Mesenchymal stem cell (in vitro differentiated cells and primary cell): ENCODE measurements at regions not wholly inside any gene's neighbourhood (a gene's known extent, or its start where the extent isn't known, plus 50 kb on each side); places are given as distances from the start of the nearest gene placed in this dataset.

Experiments
- DNase-seq: peaks from one replicate; pipeline ENCODE4 v3.0.0-alpha.2; 2013
- H2AFZ ChIP-seq: one replicate; pipeline ENCODE4 v1.6.1; 2013; ENCODE audit warnings: low read depth, mild to moderate bottlenecking, control low read depth, inconsistent platforms, low read length, moderate library complexity
- H2AK5ac ChIP-seq: 2 replicates; pipeline ENCODE4 v1.6.1; 2013; ENCODE audit warnings: low read length, moderate library complexity, mild to moderate bottlenecking, inconsistent platforms; ENCODE audit not compliant: severe bottlenecking
- H2BK120ac ChIP-seq: one replicate; pipeline ENCODE4 v1.6.1; 2013; ENCODE audit warnings: low read depth, mild to moderate bottlenecking, inconsistent platforms, low read length, moderate library complexity
- H2BK12ac ChIP-seq, 2 experiments: one replicate each; pipeline ENCODE4 v1.6.1; 2013; ENCODE audit warnings: inconsistent platforms in 2 of 2, low read length in 2 of 2, mild to moderate bottlenecking in 2 of 2, moderate library complexity in 2 of 2, control low read depth in 1 of 2
- H2BK15ac ChIP-seq: one replicate; pipeline ENCODE4 v1.6.1; 2013; ENCODE audit warnings: mild to moderate bottlenecking, low read depth, inconsistent platforms; ENCODE audit not compliant: poor library complexity, severe bottlenecking
- H2BK5ac ChIP-seq: 2 replicates; pipeline ENCODE4 v1.6.1; 2013; ENCODE audit warnings: low read depth, mild to moderate bottlenecking, low read length, control low read depth, inconsistent platforms; ENCODE audit not compliant: poor library complexity, severe bottlenecking
- H3K14ac ChIP-seq, 2 experiments: one replicate each; pipeline ENCODE4 v1.6.1; 2013; ENCODE audit warnings: inconsistent platforms in 2 of 2, low read length in 2 of 2, control low read depth in 1 of 2, mild to moderate bottlenecking in 1 of 2, moderate library complexity in 1 of 2
- H3K18ac ChIP-seq, 2 experiments: one replicate each; pipeline ENCODE4 v1.6.1; 2013; ENCODE audit warnings: inconsistent platforms in 2 of 2, low read length in 2 of 2, control low read depth in 1 of 2, low read depth in 1 of 2, mild to moderate bottlenecking in 1 of 2
- H3K23ac ChIP-seq, 2 experiments: one replicate each; pipeline ENCODE4 v1.6.1; 2013; ENCODE audit warnings: inconsistent platforms in 2 of 2, low read length in 2 of 2, mild to moderate bottlenecking in 2 of 2, moderate library complexity in 2 of 2, control low read depth in 1 of 2
- H3K27ac ChIP-seq: 2 replicates; pipeline ENCODE4 v1.5.1; 2013; ENCODE audit warnings: mild to moderate bottlenecking, moderate library complexity, low read length, control low read depth, inconsistent platforms; ENCODE audit not compliant: poor library complexity, severe bottlenecking
- H3K27me3 ChIP-seq, 2 experiments: 2 replicates each; pipeline versions ENCODE4 v1.6.1 to v1.7.0; 2013; ENCODE audit warnings: low read length in 2 of 2, mild to moderate bottlenecking in 2 of 2, moderate library complexity in 2 of 2, control low read depth in 1 of 2, inconsistent platforms in 1 of 2; ENCODE audit not compliant: control insufficient read depth in 1 of 2, insufficient read depth in 1 of 2
- H3K36me3 ChIP-seq, 2 experiments: 2 replicates each; pipeline versions ENCODE4 v1.6.1 to v1.7.0; 2013; ENCODE audit warnings: low read length in 2 of 2, control low read depth in 1 of 2, inconsistent platforms in 1 of 2, low read depth in 1 of 2, mild to moderate bottlenecking in 1 of 2; ENCODE audit not compliant: insufficient read depth in 2 of 2, control insufficient read depth in 1 of 2
- H3K4ac ChIP-seq, 2 experiments: one replicate each; pipeline ENCODE4 v1.6.1; 2013; ENCODE audit warnings: inconsistent platforms in 2 of 2, low read length in 2 of 2, mild to moderate bottlenecking in 2 of 2, moderate library complexity in 2 of 2, control low read depth in 1 of 2, low read depth in 1 of 2
- H3K4me1 ChIP-seq: 2 replicates; pipeline ENCODE4 v1.6.1; 2013; ENCODE audit warnings: low read depth, low read length, control low read depth; ENCODE audit not compliant: control insufficient read depth, insufficient read depth
- H3K4me2 ChIP-seq: 2 replicates; pipeline ENCODE4 v1.6.1; 2013; ENCODE audit warnings: low read length, mild to moderate bottlenecking, inconsistent platforms; ENCODE audit not compliant: poor library complexity, severe bottlenecking
- H3K4me3 ChIP-seq, 2 experiments: 2 replicates each; pipeline versions ENCODE4 v1.5.1 to v1.7.0; 2013; ENCODE audit warnings: low read length in 2 of 2, mild to moderate bottlenecking in 2 of 2, control low read depth in 1 of 2, low read depth in 1 of 2; ENCODE audit not compliant: insufficient read depth in 1 of 2
- H3K79me1 ChIP-seq: replicated peaks from 2 replicates; pipeline ENCODE4 v1.6.1; 2013; ENCODE audit warnings: mild to moderate bottlenecking, control low read depth, low read length, inconsistent platforms; ENCODE audit not compliant: poor library complexity, severe bottlenecking
- H3K9ac ChIP-seq: 2 replicates; pipeline ENCODE4 v1.7.0; 2013; ENCODE audit warnings: mild to moderate bottlenecking, low read length, moderate library complexity
- H3K9me3 ChIP-seq: 2 replicates; pipeline ENCODE4 v1.7.0; 2013; ENCODE audit warnings: mild to moderate bottlenecking, low read length; ENCODE audit not compliant: control insufficient read depth
- H4K8ac ChIP-seq: one replicate; pipeline ENCODE4 v1.6.1; 2013; ENCODE audit warnings: inconsistent platforms, mild to moderate bottlenecking, low read length, moderate library complexity
- H4K91ac ChIP-seq: one replicate; pipeline ENCODE4 v1.6.1; 2013; ENCODE audit warnings: mild to moderate bottlenecking, low read length, inconsistent platforms
- whole genome bisulfite sequencing: methylation state at CpG from one replicate; pipeline ENCODE4 v1.1.7; 2013; ENCODE audit warnings: mixed read lengths; 5-methylcytosine and 5-hydroxymethylcytosine counted together

- Histone ChIP-seq H3K14ac (no peak overlapping the region), H2BK15ac (no peak overlapping the region), H2BK120ac (no peak overlapping the region), H3K36me3 (no peaks in the 10 kb centered on the region), H3K4me2 (no peak overlapping the region), H3K27ac (no peak overlapping the region), H3K9me3 (no peaks in the 10 kb centered on the region), H3K18ac (no peak overlapping the region), H3K9ac (no peak overlapping the region), H4K8ac (no peak overlapping the region), H3K27me3 (no peaks in the 10 kb centered on the region), H2AFZ (no peak overlapping the region), H3K4ac (no peak overlapping the region), H3K4me3 (no peak overlapping the region), H3K79me1 (no peaks in the 10 kb centered on the region), H3K4me1 (peaks cover 2% of the 10 kb centered on the region), H3K23ac (no peak overlapping the region), H2BK5ac (no peak overlapping the region), H2AK5ac (no peak overlapping the region), H4K91ac (no peak overlapping the region), H2BK12ac (no peak overlapping the region)
- 75% methylated on average over 1 of the region's 2 CpGs for WGBS
- peak; percentile 32 for DNase-seq
These were observed 77.3 kb downstream of the TMX1 start for GRCh38 chr14:51317373-51317772.

GRCh38 chr14:51318813-51319597 is 79.0 kb downstream of the TMX1 start:
- Histone ChIP-seq H2BK5ac (no peak overlapping the region), H3K9ac (peak overlapping the region; percentile 1), H4K91ac (no peak overlapping the region), H2BK12ac (peak overlapping the region in 1 of 2 experiments; percentile 71), H3K79me1 (no peaks in the 10 kb centered on the region), H3K4me1 (peaks cover 2% of the 10 kb centered on the region), H3K23ac (no peak overlapping the region), H2BK120ac (no peak overlapping the region), H3K4me3 (no peak overlapping the region), H3K14ac (no peak overlapping the region), H3K27me3 (no peaks in the 10 kb centered on the region), H4K8ac (peak overlapping the region; percentile 45), H3K4ac (no peak overlapping the region), H2AK5ac (peak overlapping the region; percentile 5), H2AFZ (no peak overlapping the region), H3K9me3 (no peaks in the 10 kb centered on the region), H3K27ac (no peak overlapping the region), H2BK15ac (no peak overlapping the region), H3K18ac (peak overlapping the region in 1 of 2 experiments; percentile 42), H3K4me2 (no peak overlapping the region), H3K36me3 (no peaks in the 10 kb centered on the region)
- no peak for DNase-seq
- 81% methylated on average over 6 of the region's 6 CpGs for whole genome bisulfite sequencing

GRCh38 chr14:51321036-51321435 is 81.0 kb downstream of the TMX1 start:
- Histone ChIP-seq H3K18ac (no peak overlapping the region), H3K79me1 (no peaks in the 10 kb centered on the region), H3K4me1 (peaks cover 2% of the 10 kb centered on the region), H2BK5ac (no peak overlapping the region), H3K23ac (no peak overlapping the region), H3K4me3 (no peak overlapping the region), H2AFZ (no peak overlapping the region), H4K8ac (no peak overlapping the region), H3K4ac (no peak overlapping the region), H2BK15ac (no peak overlapping the region), H3K27me3 (no peaks in the 10 kb centered on the region), H2BK12ac (no peak overlapping the region), H3K9ac (no peak overlapping the region), H3K9me3 (no peaks in the 10 kb centered on the region), H2BK120ac (no peak overlapping the region), H3K4me2 (no peak overlapping the region), H3K27ac (no peak overlapping the region), H3K36me3 (no peaks in the 10 kb centered on the region), H4K91ac (no peak overlapping the region), H3K14ac (no peak overlapping the region), H2AK5ac (no peak overlapping the region)
- no peak for DNase-seq
- WGBS, result 92% methylated on average over 3 of the region's 3 CpGs

- no peak for DNase-seq
- Histone ChIP-seq H3K4me1 (peaks cover 5% of the 10 kb centered on the region), H3K4me3 (no peak overlapping the region), H2AK5ac (peak overlapping the region; percentile 19), H3K14ac (no peak overlapping the region), H3K4me2 (no peak overlapping the region), H3K27ac (no peak overlapping the region), H3K27me3 (no peaks in the 10 kb centered on the region), H4K91ac (no peak overlapping the region), H3K79me1 (no peaks in the 10 kb centered on the region), H3K4ac (no peak overlapping the region), H3K9ac (no peak overlapping the region), H3K36me3 (no peaks in the 10 kb centered on the region), H2AFZ (no peak overlapping the region), H3K9me3 (no peaks in the 10 kb centered on the region), H3K23ac (no peak overlapping the region), H2BK15ac (no peak overlapping the region), H4K8ac (no peak overlapping the region), H3K18ac (peak overlapping the region; percentile 54 to 57), H2BK5ac (no peak overlapping the region), H2BK120ac (no peak overlapping the region), H2BK12ac (peak overlapping the region in 1 of 2 experiments; percentile 63)
- WGBS, result 98% methylated on average over 2 of the region's 3 CpGs
These were observed 83.4 kb downstream of the TMX1 start for GRCh38 chr14:51323492-51323891.
